ENCODE measurements at regions not wholly inside any gene's neighbourhood (a gene's known extent, or its start where the extent isn't known, plus 50 kb on each side); places are given as distances from the start of the nearest gene placed in this dataset.
"Not testable (repeated sequence)": the region's sequence is repeated elsewhere in the genome, so short reads cannot be mapped to it uniquely, and the experiment has no call there.

- peak in 1 of 6 donors; percentile 38 for DNase-seq (ENCODE audit: low read depth in 4 of 6, low spot score in 6 of 6)
- whole genome bisulfite sequencing (ENCODE audit: insufficient coverage): no CpG with 5 or more reads among the region's 3 CpGs
- Histone ChIP-seq H3K4me3 (ENCODE audit: low read depth, low read length) (no peak overlapping the region), H3K27ac (ENCODE audit: low read depth, low read length) (no peak overlapping the region), H3K9me3 (ENCODE audit: control insufficient read depth, insufficient read depth, low read length) (no peaks in the 10 kb centered on the region), H3K36me3 (ENCODE audit: control insufficient read depth, insufficient read depth, low read length) (no peaks in the 10 kb centered on the region), H3K4me1 (ENCODE audit: control insufficient read depth, insufficient read depth, low read length) (no peaks in the 10 kb centered on the region), H3K27me3 (ENCODE audit: control insufficient read depth, insufficient read depth, low read length) (no peaks in the 10 kb centered on the region)
Measured at GRCh38 chr5:126274763-126275125, 148.5 kb upstream of the GRAMD2B start.

- Histone ChIP-seq H3K27me3 (ENCODE audit: control insufficient read depth, insufficient read depth, low read length) (no peaks in the 10 kb centered on the region), H3K4me1 (ENCODE audit: control insufficient read depth, insufficient read depth, low read length) (no peaks in the 10 kb centered on the region), H3K4me3 (ENCODE audit: low read depth, low read length) (no peak overlapping the region), H3K9me3 (ENCODE audit: control insufficient read depth, insufficient read depth, low read length) (no peaks in the 10 kb centered on the region), H3K27ac (ENCODE audit: low read depth, low read length) (no peak overlapping the region), H3K36me3 (ENCODE audit: control insufficient read depth, insufficient read depth, low read length) (no peaks in the 10 kb centered on the region)
- peak in 1 of 6 donors; percentile 56 for DNase-seq (ENCODE audit: low read depth in 4 of 6, low spot score in 6 of 6)
Measured at GRCh38 chr5:126277762-126278161, 145.4 kb upstream of the GRAMD2B start.

GRCh38 chr5:126280343-126280742 lies 142.9 kb upstream of the GRAMD2B start:
- WGBS (ENCODE audit: insufficient coverage): 71% methylated on average over 1 of the region's 1 CpG
- Histone ChIP-seq H3K4me3 (ENCODE audit: low read depth, low read length) (no peak overlapping the region), H3K4me1 (ENCODE audit: control insufficient read depth, insufficient read depth, low read length) (no peaks in the 10 kb centered on the region), H3K36me3 (ENCODE audit: control insufficient read depth, insufficient read depth, low read length) (no peaks in the 10 kb centered on the region), H3K9me3 (ENCODE audit: control insufficient read depth, insufficient read depth, low read length) (no peaks in the 10 kb centered on the region), H3K27me3 (ENCODE audit: control insufficient read depth, insufficient read depth, low read length) (no peaks in the 10 kb centered on the region), H3K27ac (ENCODE audit: low read depth, low read length) (no peak overlapping the region)
- no peak for DNase-seq (ENCODE audit: low read depth in 4 of 6, low spot score in 6 of 6)

- no peak overlapping the region for H3K27ac ChIP-seq (ENCODE audit: low read depth, low read length)
- H3K9me3 ChIP-seq (ENCODE audit: control insufficient read depth, insufficient read depth, low read length): no peaks in the 10 kb centered on the region
- no peaks in the 10 kb centered on the region for H3K4me1 ChIP-seq (ENCODE audit: control insufficient read depth, insufficient read depth, low read length)
- H3K36me3 ChIP-seq (ENCODE audit: control insufficient read depth, insufficient read depth, low read length): no peaks in the 10 kb centered on the region
- peak in 3 of 6 donors; percentile 20 to 90 (median 79) for DNase-seq (ENCODE audit: low read depth in 4 of 6, low spot score in 6 of 6)
- no peaks in the 10 kb centered on the region for H3K27me3 ChIP-seq (ENCODE audit: control insufficient read depth, insufficient read depth, low read length)
- no peak overlapping the region for H3K4me3 ChIP-seq (ENCODE audit: low read depth, low read length)
Measured at GRCh38 chr5:126280846-126281245, 142.4 kb upstream of the GRAMD2B start.

GRCh38 chr5:126284977-126285696 lies 138.1 kb upstream of the GRAMD2B start:
- Histone ChIP-seq H3K27ac (ENCODE audit: low read depth, low read length) (no peak overlapping the region), H3K36me3 (ENCODE audit: control insufficient read depth, insufficient read depth, low read length) (no peaks in the 10 kb centered on the region), H3K4me3 (ENCODE audit: low read depth, low read length) (no peak overlapping the region), H3K27me3 (ENCODE audit: control insufficient read depth, insufficient read depth, low read length) (no peaks in the 10 kb centered on the region), H3K4me1 (ENCODE audit: control insufficient read depth, insufficient read depth, low read length) (no peaks in the 10 kb centered on the region), H3K9me3 (ENCODE audit: control insufficient read depth, insufficient read depth, low read length) (no peaks in the 10 kb centered on the region)
- DNase-seq (ENCODE audit: low read depth in 4 of 6, low spot score in 6 of 6): peak in 3 of 6 donors; percentile 19 to 84 (median 69)
- 36% methylated on average over 4 of the region's 6 CpGs for WGBS (ENCODE audit: insufficient coverage)

GRCh38 chr5:126296121-126296520 lies 127.1 kb upstream of the GRAMD2B start:
- H3K9me3 ChIP-seq (ENCODE audit: control insufficient read depth, insufficient read depth, low read length): not testable (repeated sequence)

GRCh38 chr5:126300293-126300692 lies 122.9 kb upstream of the GRAMD2B start:
- DNase-seq (ENCODE audit: low read depth in 4 of 6, low spot score in 6 of 6): peak in 1 of 6 donors; percentile 18
- H3K9me3 ChIP-seq (ENCODE audit: control insufficient read depth, insufficient read depth, low read length): no peaks in the 10 kb centered on the region
- H3K4me1 ChIP-seq (ENCODE audit: control insufficient read depth, insufficient read depth, low read length): no peaks in the 10 kb centered on the region
- H3K27ac ChIP-seq (ENCODE audit: low read depth, low read length): no peak overlapping the region
- H3K36me3 ChIP-seq (ENCODE audit: control insufficient read depth, insufficient read depth, low read length): no peaks in the 10 kb centered on the region
- no CpG with 5 or more reads among the region's 3 CpGs for WGBS (ENCODE audit: insufficient coverage)
- H3K27me3 ChIP-seq (ENCODE audit: control insufficient read depth, insufficient read depth, low read length): no peaks in the 10 kb centered on the region
- no peak overlapping the region for H3K4me3 ChIP-seq (ENCODE audit: low read depth, low read length)

More at GRCh38 chr5:126296121-126296520, 127.1 kb upstream of the GRAMD2B start:
- WGBS (ENCODE audit: insufficient coverage): no CpG with 5 or more reads among the region's 3 CpGs
- not testable (repeated sequence) for H3K27ac ChIP-seq (ENCODE audit: low read depth, low read length); H3K27me3 ChIP-seq (ENCODE audit: control insufficient read depth, insufficient read depth, low read length); H3K4me3 ChIP-seq (ENCODE audit: low read depth, low read length); H3K36me3 ChIP-seq (ENCODE audit: control insufficient read depth, insufficient read depth, low read length); DNase-seq (ENCODE audit: low read depth in 4 of 6, low spot score in 6 of 6); H3K4me1 ChIP-seq (ENCODE audit: control insufficient read depth, insufficient read depth, low read length)

GRCh38 chr5:126301056-126301455 lies 122.2 kb upstream of the GRAMD2B start:
- no peaks in the 10 kb centered on the region for H3K9me3 ChIP-seq (ENCODE audit: control insufficient read depth, insufficient read depth, low read length)
- WGBS (ENCODE audit: insufficient coverage): no CpG with 5 or more reads among the region's 3 CpGs
- H3K4me3 ChIP-seq (ENCODE audit: low read depth, low read length): no peak overlapping the region
- no peaks in the 10 kb centered on the region for H3K27me3 ChIP-seq (ENCODE audit: control insufficient read depth, insufficient read depth, low read length)
- no peaks in the 10 kb centered on the region for H3K36me3 ChIP-seq (ENCODE audit: control insufficient read depth, insufficient read depth, low read length)
- H3K4me1 ChIP-seq (ENCODE audit: control insufficient read depth, insufficient read depth, low read length): no peaks in the 10 kb centered on the region
- no peak for DNase-seq (ENCODE audit: low read depth in 4 of 6, low spot score in 6 of 6)
- H3K27ac ChIP-seq (ENCODE audit: low read depth, low read length): no peak overlapping the region

- H3K4me3 ChIP-seq (ENCODE audit: low read depth, low read length): no peak overlapping the region
Measured at GRCh38 chr5:126309860-126310259, 113.3 kb upstream of the GRAMD2B start.

GRCh38 chr5:126311766-126312165 lies 111.4 kb upstream of the GRAMD2B start:
- no peaks in the 10 kb centered on the region for H3K4me1 ChIP-seq (ENCODE audit: control insufficient read depth, insufficient read depth, low read length)
- H3K27me3 ChIP-seq (ENCODE audit: control insufficient read depth, insufficient read depth, low read length): no peaks in the 10 kb centered on the region
- no peaks in the 10 kb centered on the region for H3K9me3 ChIP-seq (ENCODE audit: control insufficient read depth, insufficient read depth, low read length)
- no CpG with 5 or more reads among the region's 2 CpGs for WGBS (ENCODE audit: insufficient coverage)
- no peaks in the 10 kb centered on the region for H3K36me3 ChIP-seq (ENCODE audit: control insufficient read depth, insufficient read depth, low read length)
- H3K4me3 ChIP-seq (ENCODE audit: low read depth, low read length): no peak overlapping the region
- no peak overlapping the region for H3K27ac ChIP-seq (ENCODE audit: low read depth, low read length)
- DNase-seq (ENCODE audit: low read depth in 4 of 6, low spot score in 6 of 6): peak in 1 of 6 donors; percentile 87

More at GRCh38 chr5:126309860-126310259, 113.3 kb upstream of the GRAMD2B start:
- H3K27me3 ChIP-seq (ENCODE audit: control insufficient read depth, insufficient read depth, low read length): no peaks in the 10 kb centered on the region
- H3K27ac ChIP-seq (ENCODE audit: low read depth, low read length): no peak overlapping the region
- H3K9me3 ChIP-seq (ENCODE audit: control insufficient read depth, insufficient read depth, low read length): no peaks in the 10 kb centered on the region
- H3K36me3 ChIP-seq (ENCODE audit: control insufficient read depth, insufficient read depth, low read length): no peaks in the 10 kb centered on the region
- H3K4me1 ChIP-seq (ENCODE audit: control insufficient read depth, insufficient read depth, low read length): no peaks in the 10 kb centered on the region
- no peak for DNase-seq (ENCODE audit: low read depth in 4 of 6, low spot score in 6 of 6)
